HG03025 (cell line): ENCODE measurements at regions not wholly inside any gene's neighbourhood (a gene's known extent, or its start where the extent isn't known, plus 50 kb on each side); places are given as distances from the start of the nearest gene placed in this dataset.
"Not testable (repeated sequence)": the region's sequence is repeated elsewhere in the genome, so short reads cannot be mapped to it uniquely, and the experiment has no call there.

Experiments
- ATAC-seq: cut with Tn5 transposase; IDR thresholded peaks from one replicate; pipeline ENCODE4 v1.9.1; 2021; ENCODE audit warnings: mild to moderate bottlenecking, moderate library complexity; ENCODE audit not compliant: unreplicated experiment, low FRiP score

DNA sequence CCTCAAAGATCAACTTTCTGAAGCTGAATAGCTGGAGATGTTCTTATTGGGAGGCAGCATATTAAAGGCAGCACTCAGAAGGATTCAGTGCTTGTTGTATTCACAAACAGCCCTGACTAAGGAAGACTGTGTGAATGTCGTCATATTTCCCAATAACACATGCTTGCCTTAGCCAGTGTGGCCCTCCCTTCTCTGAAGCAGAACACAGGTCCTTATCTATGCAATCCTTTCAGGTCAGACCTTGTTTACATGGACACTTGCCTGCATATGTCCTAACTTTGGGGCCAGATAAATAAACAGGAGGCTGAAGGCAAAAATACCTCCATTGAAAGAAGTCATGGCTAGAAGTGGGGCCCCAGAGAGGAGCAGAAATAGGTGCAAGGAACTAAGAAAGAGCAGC, 97.2 kb downstream of the SLC4A3 start:
- ATAC-seq = no peak

DNA sequence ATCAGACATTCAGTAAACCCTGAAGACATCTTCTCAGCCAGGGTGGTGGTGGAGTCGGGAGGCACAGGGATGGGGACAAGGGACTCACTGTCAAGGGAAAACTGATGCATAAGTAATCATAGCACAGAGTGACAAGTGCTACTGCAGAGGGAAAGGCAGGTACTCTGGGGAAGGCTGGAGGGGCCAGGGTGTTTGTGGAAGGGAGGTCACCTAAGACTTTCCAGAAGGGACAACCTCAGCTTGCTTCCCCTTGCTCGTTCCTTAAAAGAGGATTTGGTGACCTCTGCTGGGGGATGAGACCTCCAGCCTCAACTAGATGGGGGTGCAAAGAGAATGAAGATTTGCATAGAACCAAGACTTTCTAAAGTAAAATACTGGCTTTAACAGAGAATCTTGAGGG, 99.5 kb downstream of the SLC4A3 start:
- no peak for ATAC-seq

DNA sequence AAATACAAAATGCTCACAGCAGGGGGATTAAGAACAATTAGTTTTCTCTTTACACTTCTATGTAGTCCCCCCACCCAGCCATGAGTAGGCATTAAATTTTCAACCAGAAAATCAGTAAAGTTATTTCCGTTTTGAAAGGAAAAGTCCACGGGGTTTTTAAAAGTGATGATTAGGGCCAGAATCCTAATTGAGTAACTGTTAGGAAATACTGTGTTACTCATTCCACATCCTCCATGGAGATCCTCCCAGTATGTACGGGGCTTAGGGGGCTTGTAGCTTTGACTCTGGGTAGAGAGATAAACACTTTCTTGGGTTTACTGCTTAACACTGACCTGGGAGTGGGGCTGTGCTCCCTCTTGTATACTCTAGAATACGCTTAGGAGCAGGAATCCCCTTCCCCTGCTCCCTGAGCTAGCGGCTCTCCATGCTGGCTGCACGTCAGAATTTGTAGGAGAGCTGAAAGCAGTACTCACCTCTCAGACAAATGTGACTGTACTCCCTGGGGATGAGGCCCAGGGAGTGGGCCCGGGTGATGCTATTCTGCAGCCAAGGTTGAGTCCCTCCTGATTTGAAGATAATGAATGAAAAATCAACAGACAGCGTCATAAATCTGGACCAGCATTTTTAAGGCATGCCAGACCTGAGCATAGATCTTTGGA, 100.5 kb downstream of the SLC4A3 start:
- ATAC-seq = no peak

DNA sequence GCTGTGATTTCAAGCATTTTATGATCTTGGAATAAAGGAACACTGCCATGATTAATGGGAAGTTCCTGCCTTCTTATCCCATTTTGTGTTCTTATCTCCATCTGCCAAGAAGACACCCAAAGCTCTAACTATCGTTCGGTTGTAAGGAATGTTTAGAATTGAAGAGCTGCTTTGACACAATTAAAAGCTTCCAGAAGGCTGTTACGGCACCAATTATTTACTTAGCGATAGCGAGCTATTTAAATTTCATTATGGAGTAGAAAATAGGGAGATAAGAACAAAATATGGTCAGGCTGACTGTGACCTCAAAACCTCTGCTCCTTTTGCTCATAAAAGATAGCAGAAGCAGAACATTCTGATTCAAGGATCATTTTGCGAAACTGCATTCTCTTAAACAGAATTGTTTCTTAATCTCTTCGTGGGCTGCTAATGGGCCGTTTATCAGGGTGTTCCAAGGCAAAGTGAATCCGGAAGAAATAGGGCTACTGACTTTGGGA, 101.6 kb downstream of the SLC4A3 start:
- no peak for ATAC-seq

DNA sequence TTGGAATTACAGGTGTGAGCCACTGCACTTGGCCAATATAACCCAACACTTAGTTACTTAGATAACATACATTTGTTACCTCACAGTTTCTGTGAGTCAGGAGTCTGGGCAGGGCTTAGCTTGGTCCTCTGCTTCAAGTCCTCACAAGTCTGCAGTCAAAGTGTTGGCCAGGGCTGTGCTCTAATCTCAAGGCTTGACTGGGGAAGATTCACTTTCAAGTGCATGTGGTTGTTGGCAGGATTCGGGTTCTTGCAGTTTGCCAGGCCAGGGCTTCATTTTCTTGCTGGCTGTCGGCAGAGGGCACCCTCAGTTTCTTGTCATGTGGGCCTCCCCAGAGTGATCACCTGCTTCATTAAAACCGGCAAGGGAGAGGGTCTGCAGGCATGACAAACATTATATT, 103.7 kb downstream of the SLC4A3 start:
- ATAC-seq = no peak

DNA sequence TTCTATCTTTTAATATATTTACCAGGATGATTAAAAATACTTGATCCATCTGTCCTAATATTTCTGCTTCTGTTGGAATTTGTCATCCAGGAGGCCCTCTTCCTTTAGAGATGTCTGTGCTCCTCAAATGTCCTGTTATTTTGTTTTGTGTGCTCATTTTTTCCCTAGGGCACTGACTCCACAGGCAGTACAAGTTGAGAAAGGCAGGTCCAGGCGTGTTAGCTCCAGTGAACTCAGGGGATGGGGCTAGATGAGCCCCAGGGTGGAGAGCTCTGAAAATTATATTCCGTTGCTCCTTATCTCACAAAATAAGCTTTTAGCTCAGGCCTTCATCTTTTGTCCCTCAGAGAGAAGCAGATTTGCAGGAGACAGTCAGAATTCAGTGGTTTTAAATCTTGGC, 105.7 kb downstream of the SLC4A3 start:
- ATAC-seq = no peak

DNA sequence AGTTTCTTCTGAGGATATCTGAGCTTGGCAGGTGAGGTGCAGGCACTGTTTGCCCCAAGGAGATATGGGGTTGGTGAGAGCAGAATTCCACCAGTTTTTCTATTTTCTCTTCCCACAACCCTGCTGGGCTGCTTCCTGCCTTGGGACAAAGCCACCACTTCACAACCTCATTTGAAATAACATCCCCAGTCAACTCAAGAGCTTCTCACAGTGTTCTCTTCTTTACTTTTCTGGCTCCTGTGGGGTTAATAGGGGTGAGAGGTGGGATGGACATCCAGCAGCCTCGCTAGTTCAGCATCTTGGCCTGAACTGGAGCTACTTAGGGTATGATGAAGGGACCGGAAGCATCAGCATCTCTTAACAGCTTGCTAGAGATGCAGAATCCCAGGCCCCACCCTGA, 106.3 kb downstream of the SLC4A3 start:
- no peak for ATAC-seq

DNA sequence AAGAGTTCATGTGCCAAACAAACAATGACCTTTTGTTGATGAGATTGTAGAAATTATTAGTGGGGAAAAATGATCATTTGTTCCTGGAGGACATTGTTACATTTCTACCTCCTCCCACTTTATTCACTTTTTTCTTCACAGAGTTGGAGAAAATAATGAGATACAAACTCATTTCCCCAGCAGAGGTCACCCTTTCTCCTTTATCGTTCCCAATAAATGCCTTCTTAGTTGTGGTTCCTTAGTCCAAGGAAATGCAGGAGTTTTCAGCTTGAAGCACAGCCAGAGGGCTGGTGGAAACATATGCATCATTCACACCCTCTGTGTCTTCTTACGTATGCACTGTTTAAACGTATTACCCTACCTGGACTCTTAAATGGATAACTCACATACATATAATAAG, 108.8 kb downstream of the SLC4A3 start:
- ATAC-seq = no peak

DNA sequence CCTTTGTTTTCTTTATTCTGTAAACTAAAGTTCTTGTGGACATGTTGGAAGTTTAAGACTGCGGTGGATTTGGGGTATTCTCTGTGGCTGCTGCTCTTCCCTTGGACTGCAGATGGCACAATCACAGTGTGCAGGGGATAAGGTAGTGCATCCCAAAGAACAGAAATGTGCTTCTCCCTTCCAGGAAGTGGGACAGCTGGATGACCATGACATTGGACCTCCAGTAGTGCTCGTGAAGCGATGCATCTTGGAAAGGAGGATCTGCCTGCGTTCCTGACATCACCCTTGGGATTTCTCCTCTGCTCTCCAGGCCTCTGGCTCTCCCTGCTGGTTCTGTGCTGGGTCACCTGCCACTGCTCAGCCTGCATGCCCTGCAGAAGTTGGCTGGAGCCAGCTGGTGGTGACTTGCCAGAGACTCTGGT, 109.9 kb downstream of the SLC4A3 start:
- no peak for ATAC-seq

DNA sequence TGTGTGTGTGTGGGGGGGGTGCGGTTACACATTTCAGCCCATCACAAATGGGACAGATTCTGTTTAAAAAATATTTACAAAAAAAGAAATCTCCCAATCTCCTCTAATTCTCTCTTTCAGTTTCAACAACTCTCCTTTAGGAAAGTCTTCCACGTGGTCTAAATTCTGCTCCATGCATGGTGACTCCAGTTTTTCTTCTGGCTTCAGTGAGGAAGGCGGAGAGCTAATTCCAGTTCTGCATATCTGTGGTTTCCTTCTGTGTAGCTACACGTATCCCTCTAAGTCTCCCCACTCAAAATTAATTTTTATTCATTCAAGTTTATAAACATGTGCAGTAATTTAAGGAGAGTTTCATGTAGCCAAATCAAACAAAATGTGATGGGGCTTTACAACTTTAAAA, 111.6 kb downstream of the SLC4A3 start:
- no peak for ATAC-seq

DNA sequence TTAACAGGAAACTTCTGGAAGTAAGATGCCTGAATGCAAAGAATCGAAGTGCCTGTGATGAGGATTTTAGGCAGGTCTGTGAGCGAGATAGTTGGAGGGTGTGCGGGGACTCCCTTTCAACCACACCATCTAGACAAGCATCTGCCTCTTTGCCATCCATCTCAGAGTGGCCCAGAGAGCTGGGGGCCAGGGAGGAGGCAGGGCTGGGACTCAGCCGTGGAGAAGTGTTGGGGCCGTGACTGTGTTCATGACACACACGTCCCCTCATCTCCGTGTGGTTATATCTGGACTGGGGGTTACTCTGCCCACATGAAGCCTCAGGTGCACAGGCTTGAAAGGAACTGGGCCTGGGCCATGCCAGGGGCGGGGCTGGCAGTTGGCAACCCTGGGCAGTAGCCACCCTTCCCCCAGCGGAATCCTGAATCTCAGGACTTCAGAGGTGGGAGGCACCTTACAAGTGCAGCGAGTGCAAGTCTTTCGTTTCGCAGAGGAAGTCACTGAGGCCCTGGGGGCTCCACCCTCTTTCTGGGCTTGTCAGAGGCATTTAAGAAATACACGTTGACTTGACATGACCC, 112.5 kb downstream of the SLC4A3 start:
- ATAC-seq = no peak

DNA sequence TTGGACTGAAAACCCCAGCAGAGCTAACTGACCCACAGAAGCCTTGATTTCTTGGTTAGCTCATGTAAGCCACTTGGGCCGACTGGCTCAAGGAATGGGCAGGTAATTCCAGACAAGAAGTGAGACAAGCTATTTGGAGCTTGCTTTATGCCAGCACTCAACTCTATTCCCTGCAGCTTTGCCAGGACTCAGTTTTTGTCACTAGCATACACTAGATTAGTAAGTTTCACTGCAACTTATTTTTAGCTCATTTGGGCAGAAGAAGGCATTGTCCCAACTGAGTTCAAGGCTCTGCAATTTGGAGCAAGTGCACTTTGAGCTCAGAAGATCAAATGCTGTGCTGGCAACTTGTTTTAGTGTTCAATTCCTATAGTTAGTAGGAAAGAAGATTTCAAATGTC, 116.1 kb downstream of the SLC4A3 start:
- ATAC-seq = no peak

DNA sequence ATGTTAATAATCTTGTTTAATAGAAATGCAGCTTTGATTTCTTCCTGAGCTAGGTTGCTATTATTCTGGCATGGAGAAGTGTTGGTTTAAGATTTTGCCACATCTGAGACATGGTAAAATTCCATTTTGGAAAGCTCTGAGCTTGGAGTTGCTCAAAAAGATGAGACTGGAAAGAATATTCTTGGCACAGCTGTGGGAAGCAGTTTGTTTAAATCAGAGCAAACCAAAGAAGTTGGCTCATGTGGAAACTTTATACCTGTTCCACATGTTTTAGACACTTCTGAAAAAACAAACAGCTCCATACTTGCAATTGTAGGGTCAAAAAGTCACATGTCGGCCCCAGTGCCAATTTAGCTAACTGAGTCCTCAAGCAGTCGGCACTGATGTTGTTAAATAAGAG, 116.6 kb downstream of the SLC4A3 start:
- no peak for ATAC-seq

DNA sequence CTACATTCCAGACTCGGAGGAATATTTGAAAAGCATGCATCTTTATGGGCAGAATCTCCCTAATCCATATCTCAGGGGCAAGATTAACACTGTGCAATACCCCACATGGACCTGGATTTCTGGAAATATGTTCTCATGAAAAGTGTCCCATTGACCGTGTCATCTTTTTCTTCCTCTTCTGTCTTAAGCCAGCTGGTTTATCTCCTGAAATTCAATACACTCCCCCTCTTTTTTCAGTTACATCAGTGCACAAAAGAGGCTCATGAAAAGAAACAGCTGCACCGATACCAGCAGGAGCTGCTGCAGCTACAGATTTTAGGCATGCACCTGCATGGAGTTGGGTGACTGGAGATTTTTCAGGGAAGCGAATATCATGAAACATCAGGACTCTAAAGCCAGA, 117.2 kb downstream of the SLC4A3 start:
- no peak for ATAC-seq

DNA sequence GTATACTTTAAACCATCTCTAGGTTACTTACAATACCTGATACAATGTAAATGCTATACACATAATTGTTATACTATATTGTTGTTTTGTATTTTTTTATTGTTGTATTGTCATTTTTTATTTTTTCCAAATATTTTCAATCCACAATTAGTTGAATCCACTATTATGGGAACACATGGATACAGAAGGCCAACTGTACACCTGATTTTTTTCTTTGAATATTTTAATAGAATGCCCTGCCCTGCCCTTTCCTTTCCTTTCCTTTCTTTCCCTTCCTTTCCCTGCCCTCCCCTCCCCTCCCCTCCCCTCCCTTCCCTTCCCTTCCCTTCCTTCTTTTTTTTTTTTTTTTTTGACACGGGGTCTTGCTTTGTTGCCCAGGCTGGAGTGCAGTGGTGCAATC, 120.2 kb downstream of the SLC4A3 start:
- no peak for ATAC-seq

DNA sequence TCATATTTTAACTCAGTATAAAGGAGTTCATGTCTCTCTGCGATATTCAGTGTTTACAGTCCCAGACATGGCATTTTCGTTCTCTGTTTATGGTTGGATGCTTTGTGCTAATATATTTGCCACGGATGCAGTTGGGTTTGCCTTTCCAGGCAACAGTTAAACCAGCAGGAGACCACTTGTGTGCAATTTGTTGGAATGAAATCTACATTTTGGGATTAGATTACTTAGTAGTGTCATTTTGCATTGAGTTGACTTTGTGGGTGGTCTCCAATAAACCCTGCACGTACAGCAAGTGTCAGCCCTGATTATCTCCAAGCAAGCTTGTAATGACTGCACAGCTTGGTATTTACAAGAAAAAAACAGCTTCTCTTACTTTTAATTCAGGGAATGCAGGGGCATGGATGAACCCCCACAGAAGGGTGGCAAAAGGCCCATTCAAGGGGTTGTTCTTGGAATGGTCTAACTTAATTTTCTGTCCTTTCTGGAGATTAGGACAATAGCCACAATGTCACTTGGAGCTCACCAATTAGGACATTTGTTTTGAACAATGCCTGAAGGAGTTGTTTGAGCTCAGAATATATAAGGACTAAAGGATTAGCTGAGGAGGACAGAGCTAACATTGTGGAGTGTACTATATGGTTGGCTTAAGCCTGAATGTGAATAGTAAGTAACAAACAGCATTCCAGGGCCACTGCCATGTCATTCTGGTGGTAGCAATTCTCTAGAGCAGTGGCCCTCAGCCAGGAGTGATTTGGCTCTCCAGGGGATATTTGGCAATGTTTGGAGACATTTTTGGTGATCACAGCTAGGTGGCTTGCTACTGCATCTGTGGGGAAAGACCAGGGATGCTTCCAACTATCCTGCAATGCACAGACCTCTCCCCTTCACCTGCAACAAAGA, 121.5 kb downstream of the SLC4A3 start:
- ATAC-seq = no peak

DNA sequence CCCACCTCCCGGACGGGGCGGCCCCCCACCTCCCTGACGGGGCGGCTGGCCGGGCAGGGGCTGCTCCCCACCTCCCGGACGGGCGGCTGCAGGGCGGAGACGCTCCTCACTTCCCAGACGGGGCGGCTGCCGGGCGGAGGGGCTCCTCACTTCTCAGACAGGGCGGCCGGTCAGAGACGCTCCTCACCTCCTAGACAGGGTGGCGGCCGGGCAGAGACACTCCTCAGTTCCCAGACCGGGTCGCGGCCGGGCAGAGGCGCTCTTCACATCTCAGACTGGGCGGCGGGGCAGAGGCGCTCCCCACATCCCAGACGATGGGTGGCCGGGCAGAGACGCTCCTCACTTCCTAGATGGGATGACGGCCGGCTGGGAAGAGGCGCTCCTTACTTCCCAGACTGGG, 123.7 kb downstream of the SLC4A3 start:
- not testable (repeated sequence) for ATAC-seq

DNA sequence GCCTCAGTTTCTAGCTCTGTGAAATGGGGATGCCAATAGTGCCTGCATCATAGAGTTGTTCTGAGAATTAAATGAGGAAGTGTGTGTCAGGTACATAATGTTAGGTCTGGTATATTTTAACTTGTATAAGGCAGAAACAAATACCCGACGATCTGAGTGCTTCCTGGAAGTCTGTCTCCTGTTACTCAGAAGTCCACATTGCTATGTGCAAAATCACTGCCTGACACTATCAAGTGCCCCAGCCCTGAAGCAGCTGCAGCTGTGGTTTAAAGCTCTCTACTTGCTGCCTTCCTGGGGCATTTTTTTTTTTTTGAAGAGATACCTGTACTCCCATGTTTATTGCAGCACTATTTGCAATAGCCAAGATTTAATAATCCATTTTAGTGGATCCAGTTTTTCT, 125.3 kb downstream of the SLC4A3 start:
- ATAC-seq = no peak

DNA sequence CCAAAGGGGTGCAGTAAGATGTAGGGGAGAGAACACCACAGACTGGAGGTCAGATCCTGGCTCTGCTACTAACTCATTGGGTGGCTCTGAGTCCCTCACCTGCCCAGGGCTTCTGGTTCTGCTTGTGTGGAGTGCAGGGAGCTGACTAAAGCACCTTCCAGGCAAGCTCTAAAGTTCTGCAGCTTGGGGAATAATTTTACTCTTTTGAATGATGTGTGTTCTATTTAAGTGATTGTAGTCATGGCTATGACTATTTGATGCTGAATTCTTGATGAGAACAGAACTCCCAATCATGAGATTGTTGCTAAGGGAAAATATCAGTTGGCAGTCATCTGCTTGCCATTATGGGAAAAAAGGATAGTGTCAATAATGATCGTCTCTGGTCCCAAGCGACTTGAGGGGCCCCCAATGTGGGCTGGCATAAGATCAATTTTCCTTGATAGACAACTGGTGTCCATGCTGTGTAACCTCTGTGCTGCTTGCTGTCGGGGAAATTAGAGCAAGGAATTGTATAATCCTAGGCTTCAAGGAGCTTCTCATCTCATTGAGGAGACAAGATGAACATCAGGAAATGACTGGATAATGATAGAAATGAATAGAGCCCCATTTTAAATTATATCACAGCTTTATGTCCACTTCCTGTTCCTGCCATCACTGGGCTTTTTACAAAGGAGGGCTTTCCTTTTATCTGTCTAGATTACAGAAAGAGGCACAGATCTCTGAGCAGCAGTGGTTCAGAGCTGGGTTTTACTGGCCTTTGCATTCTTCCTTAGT, 131.7 kb downstream of the SLC4A3 start:
- ATAC-seq = no peak

DNA sequence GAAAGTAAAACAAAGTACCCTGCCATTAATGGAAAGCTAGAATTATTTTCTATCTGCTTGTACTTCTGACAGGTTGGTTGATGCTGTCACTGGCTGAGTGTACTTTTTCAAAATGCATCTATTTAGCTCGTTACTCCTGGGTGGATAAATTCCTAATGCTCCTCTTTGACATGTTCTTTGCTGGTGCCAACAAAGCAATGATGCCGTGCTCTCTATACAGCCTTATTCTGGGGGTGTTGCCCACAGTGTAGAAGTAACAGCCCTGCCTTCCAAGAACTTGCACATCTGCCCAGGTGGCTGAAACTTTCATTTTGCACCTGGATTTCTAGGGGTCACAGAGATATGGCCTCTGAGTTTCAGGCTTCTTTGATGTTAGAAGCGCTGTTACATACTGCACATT, 132.4 kb downstream of the SLC4A3 start:
- no peak for ATAC-seq
